ENCODE measurements at regions not wholly inside any gene's neighbourhood (a gene's known extent, or its start where the extent isn't known, plus 50 kb on each side); places are given as distances from the start of the nearest gene placed in this dataset.

- TF ChIP-seq MAX (IDR thresholded peaks at IDR 0.05): no peak
- no peak for TF ChIP-seq TAF1 (IDR thresholded peaks at IDR 0.05; ENCODE audit: low read depth)
- TF ChIP-seq ZBTB7A (IDR thresholded peaks at IDR 0.05; ENCODE audit: low read depth): no peak
- no peak for TF ChIP-seq EGR1 (IDR thresholded peaks at IDR 0.05)
- TF ChIP-seq REST (IDR thresholded peaks at IDR 0.05; ENCODE audit: low read depth): no peak
- TF ChIP-seq CEBPB (IDR thresholded peaks at IDR 0.05): no peak
- no peak for TF ChIP-seq NFIC (IDR thresholded peaks at IDR 0.05)
- TF ChIP-seq EP300 (IDR thresholded peaks at IDR 0.05; ENCODE audit: borderline replicate concordance): no peak
- TF ChIP-seq TCF12 (IDR thresholded peaks at IDR 0.05; ENCODE audit: low read depth): no peak
- TF ChIP-seq YY1 (IDR thresholded peaks at IDR 0.05; ENCODE audit: low read depth): no peak
- TF ChIP-seq, protein P1, sequence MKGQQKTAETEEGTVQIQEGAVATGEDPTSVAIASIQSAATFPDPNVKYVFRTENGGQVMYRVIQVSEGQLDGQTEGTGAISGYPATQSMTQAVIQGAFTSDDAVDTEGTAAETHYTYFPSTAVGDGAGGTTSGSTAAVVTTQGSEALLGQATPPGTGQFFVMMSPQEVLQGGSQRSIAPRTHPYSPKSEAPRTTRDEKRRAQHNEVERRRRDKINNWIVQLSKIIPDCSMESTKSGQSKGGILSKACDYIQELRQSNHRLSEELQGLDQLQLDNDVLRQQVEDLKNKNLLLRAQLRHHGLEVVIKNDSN (IDR thresholded peaks at IDR 0.05): no peak
- TF ChIP-seq TEAD4 (IDR thresholded peaks at IDR 0.05): no peak
Observed at GRCh38 chr17:13704333-13704732, 102.6 kb upstream of the HS3ST3A1 start.

GRCh38 chr17:13705221-13705620 lies 103.5 kb upstream of the HS3ST3A1 start:
- no peak for TF ChIP-seq MAX (IDR thresholded peaks at IDR 0.05)
- no peak for TF ChIP-seq RAD21 (IDR thresholded peaks at IDR 0.05; ENCODE audit: low read depth)
- no peak for TF ChIP-seq TCF12 (IDR thresholded peaks at IDR 0.05; ENCODE audit: low read depth)
- TF ChIP-seq NFIC (IDR thresholded peaks at IDR 0.05): no peak

GRCh38 chr17:13721705-13722104 lies 120.0 kb upstream of the HS3ST3A1 start:
- TF ChIP-seq TAF1 (IDR thresholded peaks at IDR 0.05; ENCODE audit: low read depth): no peak
- TF ChIP-seq CREB1 (IDR thresholded peaks at IDR 0.05; ENCODE audit: low read depth): no peak
- TF ChIP-seq EGR1 (IDR thresholded peaks at IDR 0.05): no peak
- TF ChIP-seq FOXM1 (IDR thresholded peaks at IDR 0.05; ENCODE audit: borderline replicate concordance, low read depth): no peak

DNA sequence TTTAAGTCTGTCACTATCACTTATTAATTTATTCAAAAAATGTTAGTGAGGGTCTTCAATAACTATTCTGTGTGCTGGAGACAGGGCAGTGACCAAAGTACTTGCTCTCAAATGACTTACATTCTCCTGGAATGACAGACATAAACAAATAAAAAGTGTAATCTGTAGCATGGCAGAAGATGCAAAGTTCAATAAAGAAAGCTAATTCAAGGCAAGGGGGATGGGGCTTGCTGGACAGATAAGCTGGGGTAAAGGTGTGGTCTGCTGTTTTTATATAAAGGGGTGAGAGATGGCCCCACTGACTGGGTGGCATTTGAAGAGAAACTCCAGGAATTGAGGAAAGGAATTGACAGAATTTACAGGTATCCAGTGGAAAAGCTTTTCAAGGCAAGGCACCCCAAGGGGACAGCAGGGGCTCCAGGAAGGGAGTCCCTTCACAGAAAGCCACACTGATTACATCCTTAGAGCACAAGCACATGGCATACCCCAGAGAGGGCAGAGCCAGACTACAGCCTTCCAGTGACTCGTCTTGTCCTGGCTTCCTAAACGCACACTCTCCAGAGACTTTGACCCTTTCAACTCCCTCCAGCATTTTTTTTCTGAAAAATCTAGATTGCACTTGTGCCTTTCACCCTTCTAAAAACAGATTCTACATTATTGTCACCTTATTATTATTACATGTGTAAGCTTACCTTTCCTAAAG lies 123.7 kb upstream of the HS3ST3A1 start:
- TF ChIP-seq ZBTB7A (IDR thresholded peaks at IDR 0.05; ENCODE audit: low read depth) (no peak), YY1 (IDR thresholded peaks at IDR 0.05; ENCODE audit: low read depth) (no peak), TAF1 (IDR thresholded peaks at IDR 0.05; ENCODE audit: low read depth) (no peak), REST (IDR thresholded peaks at IDR 0.05; ENCODE audit: low read depth) (no peak), MAX (IDR thresholded peaks at IDR 0.05) (no peak), TCF12 (IDR thresholded peaks at IDR 0.05; ENCODE audit: low read depth) (no peak), CREB1 (IDR thresholded peaks at IDR 0.05; ENCODE audit: low read depth) (no peak), RAD21 (IDR thresholded peaks at IDR 0.05; ENCODE audit: low read depth) (no peak), NFIC (IDR thresholded peaks at IDR 0.05) (no peak), FOXM1 (IDR thresholded peaks at IDR 0.05; ENCODE audit: borderline replicate concordance, low read depth) (no peak)
- TF ChIP-seq, protein P1 (IDR thresholded peaks at IDR 0.05): no peak

DNA sequence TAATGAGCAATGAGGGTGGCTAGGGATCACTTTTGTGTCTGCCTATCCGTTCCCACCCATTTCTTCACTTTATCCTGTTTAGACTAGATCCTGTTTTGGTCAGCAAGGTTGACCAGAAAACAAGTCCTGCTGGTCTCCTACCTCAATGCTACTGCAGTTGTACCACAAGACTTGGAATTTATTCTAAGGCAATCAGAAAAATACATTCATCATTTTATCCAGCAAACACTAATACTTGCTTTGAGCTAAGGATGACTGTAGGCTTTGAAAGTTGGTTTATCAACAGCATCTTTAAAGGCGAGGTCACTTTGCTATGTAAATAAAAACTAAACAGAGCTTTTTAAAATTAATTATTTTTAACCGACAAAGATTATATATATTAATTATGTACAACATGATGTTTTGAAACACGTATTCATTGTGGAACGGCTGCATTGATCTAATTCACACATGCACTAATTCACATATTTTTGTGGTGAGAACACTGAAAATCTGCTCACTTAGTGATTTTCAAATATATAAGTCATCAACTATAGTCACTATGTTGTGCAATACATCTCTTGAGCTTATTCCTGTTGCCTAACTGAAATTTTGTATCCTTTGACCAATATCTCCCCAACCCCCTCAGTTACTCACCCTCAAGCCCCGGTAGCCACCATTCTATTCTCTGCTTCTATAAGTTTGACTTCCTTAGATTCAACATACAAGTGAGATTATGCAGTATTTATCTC lies 125.9 kb upstream of the HS3ST3A1 start:
- TF ChIP-seq EP300 (IDR thresholded peaks at IDR 0.05; ENCODE audit: borderline replicate concordance) (no peak), MAX (IDR thresholded peaks at IDR 0.05) (no peak), TEAD4 (IDR thresholded peaks at IDR 0.05) (no peak), CREB1 (IDR thresholded peaks at IDR 0.05; ENCODE audit: low read depth) (no peak), ZBTB7A (IDR thresholded peaks at IDR 0.05; ENCODE audit: low read depth) (no peak), FOXM1 (IDR thresholded peaks at IDR 0.05; ENCODE audit: borderline replicate concordance, low read depth) (no peak), RAD21 (IDR thresholded peaks at IDR 0.05; ENCODE audit: low read depth) (no peak), REST (IDR thresholded peaks at IDR 0.05; ENCODE audit: low read depth) (no peak), YY1 (IDR thresholded peaks at IDR 0.05; ENCODE audit: low read depth) (no peak), TCF12 (IDR thresholded peaks at IDR 0.05; ENCODE audit: low read depth) (no peak)
- TF ChIP-seq, protein P1 (IDR thresholded peaks at IDR 0.05): no peak
